Type B pancreatic cell (in vitro differentiated cells): ENCODE measurements at regions not wholly inside any gene's neighbourhood (a gene's known extent, or its start where the extent isn't known, plus 50 kb on each side); places are given as distances from the start of the nearest gene placed in this dataset.

Experiments
- DNase-seq: peaks from one replicate; pipeline ENCODE4 v3.0.0; 2021; ENCODE audit warnings: mixed read lengths; ENCODE audit not compliant: unreplicated experiment; ENCODE audit errors: extremely low spot score
- H3K27ac Mint-ChIP-seq: 2 replicates; pipeline ENCODE4 v1.8.0; 2021; ENCODE audit warnings: mild to moderate bottlenecking, mixed read lengths
- H3K27me3 Mint-ChIP-seq: 2 replicates; pipeline ENCODE4 v1.8.0; 2021; ENCODE audit warnings: mixed read lengths
- H3K36me3 Mint-ChIP-seq: 2 replicates; pipeline ENCODE4 v1.8.0; 2021; ENCODE audit warnings: mixed read lengths
- H3K4me1 Mint-ChIP-seq: one replicate; pipeline ENCODE4 v1.8.0; 2021; ENCODE audit warnings: mixed read lengths; ENCODE audit not compliant: unreplicated experiment
- H3K4me3 Mint-ChIP-seq: 2 replicates; pipeline ENCODE4 v1.8.0; 2021; ENCODE audit warnings: mild to moderate bottlenecking, mixed read lengths
- H3K9me3 Mint-ChIP-seq: 2 replicates; pipeline ENCODE4 v1.8.0; 2021; ENCODE audit warnings: mixed read lengths
- TF ChIP-seq, protein P1 (sequence below): fragments of 200-600 bp; sonication (generic); conservative IDR thresholded peaks from 2 replicates; pipeline ENCODE4 v1.5.0; 2021; ENCODE audit warnings: antibody characterized with exemption, mild to moderate bottlenecking

DNA sequence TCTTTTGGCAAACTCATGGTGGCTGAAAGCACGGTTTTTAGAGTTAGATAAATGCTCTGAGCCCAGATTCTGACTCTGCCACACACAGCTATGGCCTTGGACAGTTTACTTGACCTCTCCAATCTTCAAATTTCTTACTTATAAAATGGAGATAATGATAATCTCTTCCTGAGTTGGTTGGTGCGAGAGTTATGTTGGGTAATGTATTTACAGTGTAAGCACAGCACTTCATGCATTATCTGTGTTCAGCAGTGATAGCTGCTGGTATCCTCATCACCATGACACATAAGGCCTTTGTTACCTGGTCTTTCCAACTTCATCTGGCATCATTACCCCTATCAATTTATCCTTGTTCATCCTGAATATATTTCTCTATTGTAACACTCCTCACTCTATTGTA is 178.8 kb upstream of the ELL2 start:
- H3K27ac Mint-ChIP-seq, result no peak overlapping the region
- H3K9me3 Mint-ChIP-seq, result no peaks in the 10 kb centered on the region
- H3K27me3 Mint-ChIP-seq, result no peaks in the 10 kb centered on the region
- no peaks in the 10 kb centered on the region for H3K4me1 Mint-ChIP-seq
- TF ChIP-seq, protein P1, sequence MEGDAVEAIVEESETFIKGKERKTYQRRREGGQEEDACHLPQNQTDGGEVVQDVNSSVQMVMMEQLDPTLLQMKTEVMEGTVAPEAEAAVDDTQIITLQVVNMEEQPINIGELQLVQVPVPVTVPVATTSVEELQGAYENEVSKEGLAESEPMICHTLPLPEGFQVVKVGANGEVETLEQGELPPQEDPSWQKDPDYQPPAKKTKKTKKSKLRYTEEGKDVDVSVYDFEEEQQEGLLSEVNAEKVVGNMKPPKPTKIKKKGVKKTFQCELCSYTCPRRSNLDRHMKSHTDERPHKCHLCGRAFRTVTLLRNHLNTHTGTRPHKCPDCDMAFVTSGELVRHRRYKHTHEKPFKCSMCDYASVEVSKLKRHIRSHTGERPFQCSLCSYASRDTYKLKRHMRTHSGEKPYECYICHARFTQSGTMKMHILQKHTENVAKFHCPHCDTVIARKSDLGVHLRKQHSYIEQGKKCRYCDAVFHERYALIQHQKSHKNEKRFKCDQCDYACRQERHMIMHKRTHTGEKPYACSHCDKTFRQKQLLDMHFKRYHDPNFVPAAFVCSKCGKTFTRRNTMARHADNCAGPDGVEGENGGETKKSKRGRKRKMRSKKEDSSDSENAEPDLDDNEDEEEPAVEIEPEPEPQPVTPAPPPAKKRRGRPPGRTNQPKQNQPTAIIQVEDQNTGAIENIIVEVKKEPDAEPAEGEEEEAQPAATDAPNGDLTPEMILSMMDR, result no peak
- H3K4me3 Mint-ChIP-seq, result no peak overlapping the region
- DNase-seq, result no peak
- no peaks in the 10 kb centered on the region for H3K36me3 Mint-ChIP-seq

DNA sequence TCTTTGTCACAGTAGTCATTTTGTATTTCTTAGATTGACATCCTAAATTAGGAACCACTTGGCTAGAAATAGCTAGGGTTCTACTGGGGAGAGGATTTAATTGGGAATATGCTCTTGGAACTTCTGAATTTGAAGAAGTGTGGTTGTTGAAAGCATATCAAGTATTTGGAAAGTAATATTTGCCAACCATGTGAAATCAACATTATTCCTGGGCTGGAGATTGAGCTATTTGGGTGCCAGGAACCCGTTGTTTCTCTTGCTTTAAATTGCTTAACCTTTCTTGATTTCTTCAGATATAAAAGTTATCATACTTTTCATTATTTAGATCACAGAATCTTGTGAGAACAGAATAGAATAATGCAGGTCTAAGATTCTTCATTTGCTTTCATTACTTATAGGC is 178.4 kb upstream of the ELL2 start:
- no peak overlapping the region for H3K27ac Mint-ChIP-seq
- no peaks in the 10 kb centered on the region for H3K36me3 Mint-ChIP-seq
- TF ChIP-seq, protein P1, result no peak
- H3K9me3 Mint-ChIP-seq, result no peaks in the 10 kb centered on the region
- no peaks in the 10 kb centered on the region for H3K4me1 Mint-ChIP-seq
- no peak for DNase-seq
- no peak overlapping the region for H3K4me3 Mint-ChIP-seq
- H3K27me3 Mint-ChIP-seq, result no peaks in the 10 kb centered on the region

DNA sequence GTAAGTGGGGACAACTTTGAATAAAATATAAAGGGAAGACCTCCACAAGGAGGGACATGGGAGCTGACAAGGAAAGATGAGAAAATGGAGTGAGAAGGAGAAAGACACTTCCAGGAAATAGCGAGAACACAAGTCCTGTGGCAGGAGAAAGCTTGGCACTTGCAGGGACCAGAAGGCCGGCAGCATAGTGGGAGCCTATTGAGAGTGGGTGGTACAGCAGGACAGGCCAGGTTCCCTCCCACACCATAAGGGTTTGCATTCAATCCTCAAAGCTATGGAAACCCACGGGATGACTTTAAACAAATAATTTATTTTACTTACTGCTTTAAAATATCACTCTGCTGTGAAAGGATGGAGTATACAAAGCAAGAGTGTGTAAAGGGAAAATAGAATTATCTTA is 173.2 kb upstream of the ELL2 start:
- no peak for DNase-seq
- H3K4me1 Mint-ChIP-seq, result no peaks in the 10 kb centered on the region
- no peaks in the 10 kb centered on the region for H3K27me3 Mint-ChIP-seq
- TF ChIP-seq, protein P1, result no peak
- H3K27ac Mint-ChIP-seq, result no peak overlapping the region
- no peak overlapping the region for H3K4me3 Mint-ChIP-seq
- H3K36me3 Mint-ChIP-seq, result no peaks in the 10 kb centered on the region
- H3K9me3 Mint-ChIP-seq, result no peaks in the 10 kb centered on the region

DNA sequence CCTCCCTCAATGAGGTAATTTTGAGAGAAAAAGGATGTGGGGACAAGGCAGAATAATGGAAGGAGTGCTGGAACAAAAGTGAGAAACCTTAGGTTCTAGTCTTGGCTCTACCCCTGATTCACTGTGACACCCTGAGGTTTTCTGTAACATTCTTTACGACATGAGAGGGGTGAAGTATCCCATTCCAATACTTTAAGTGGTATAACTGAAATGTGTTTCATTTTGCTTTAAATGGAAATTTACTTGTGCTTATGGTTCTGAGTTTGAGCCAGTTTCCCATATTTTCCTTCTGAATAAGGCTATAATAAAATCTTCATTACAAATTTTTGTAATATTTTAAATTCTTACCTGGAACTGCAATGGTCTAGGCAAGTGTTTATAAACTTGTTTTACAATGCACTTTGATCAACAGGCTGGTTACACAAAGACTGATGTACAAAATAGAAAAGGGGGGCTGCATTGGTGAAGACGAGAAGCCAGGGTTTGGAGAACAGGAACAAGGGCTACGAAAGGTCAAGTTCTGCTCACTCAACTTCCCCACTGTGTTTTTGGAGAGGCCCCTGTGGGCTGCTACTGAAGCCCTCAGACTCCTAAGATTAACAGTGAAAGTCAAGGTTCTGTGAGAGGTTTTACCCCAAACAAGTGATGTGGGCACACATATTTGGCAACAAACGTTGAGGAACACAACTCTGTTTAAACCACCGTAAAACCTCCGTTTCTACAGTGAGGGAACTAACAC is 171.9 kb upstream of the ELL2 start:
- Mint-ChIP-seq H3K27me3 (no peaks in the 10 kb centered on the region), H3K9me3 (no peaks in the 10 kb centered on the region), H3K27ac (no peak overlapping the region), H3K36me3 (no peaks in the 10 kb centered on the region), H3K4me1 (no peaks in the 10 kb centered on the region), H3K4me3 (no peak overlapping the region)
- TF ChIP-seq, protein P1, result no peak
- DNase-seq, result no peak

DNA sequence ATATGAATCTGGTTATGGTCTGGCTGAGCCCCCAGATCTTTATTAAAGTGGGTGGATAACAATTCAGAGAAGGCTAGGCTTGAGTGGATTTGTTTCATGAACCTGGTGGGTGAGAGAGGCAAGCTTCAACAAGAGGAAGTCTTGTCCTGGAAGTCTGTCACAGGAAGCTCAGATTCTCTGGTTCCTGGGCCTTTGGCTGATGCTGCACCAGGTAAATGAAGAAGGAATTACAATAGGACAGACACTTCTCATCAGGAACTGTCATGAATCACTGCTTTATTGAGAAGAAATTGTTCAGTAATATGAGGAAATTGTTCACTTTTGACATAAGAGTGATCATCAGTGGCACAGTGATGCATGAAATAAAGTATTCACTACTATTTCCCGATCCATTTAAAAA is 167.6 kb upstream of the ELL2 start:
- Mint-ChIP-seq H3K27ac (no peak overlapping the region), H3K9me3 (no peaks in the 10 kb centered on the region), H3K36me3 (no peaks in the 10 kb centered on the region), H3K4me3 (no peak overlapping the region), H3K4me1 (no peaks in the 10 kb centered on the region), H3K27me3 (no peaks in the 10 kb centered on the region)
- DNase-seq, result no peak
- TF ChIP-seq, protein P1, result no peak
